PFSK-1 (cell line): ENCODE measurements at regions not wholly inside any gene's neighbourhood (a gene's known extent, or its start where the extent isn't known, plus 50 kb on each side); places are given as distances from the start of the nearest gene placed in this dataset.

Experiments
- FOXP2 ChIP-seq: optimal IDR thresholded peaks from 2 replicates; pipeline ENCODE3; 2011; ENCODE audit warnings: borderline replicate concordance, control low read depth, inconsistent platforms; ENCODE audit not compliant: insufficient read depth; ENCODE audit errors: extremely low read length, extremely low read depth
- POLR2AphosphoS5 ChIP-seq: IDR thresholded peaks from 2 replicates; pipeline ENCODE4 v1.6.1; 2012; ENCODE audit warnings: low read depth, mild to moderate bottlenecking, control low read depth, low read length, moderate library complexity
- SIN3A ChIP-seq: IDR thresholded peaks from 2 replicates; pipeline ENCODE4 v1.6.1; 2012; ENCODE audit warnings: mild to moderate bottlenecking, low read length, moderate library complexity, borderline replicate concordance; ENCODE audit not compliant: insufficient read depth
- TAF1 ChIP-seq: IDR thresholded peaks from 2 replicates; pipeline ENCODE4 v1.6.1; 2012; ENCODE audit warnings: low read length, control low read depth, borderline replicate concordance; ENCODE audit not compliant: insufficient read depth
- TF ChIP-seq, protein P1 (sequence below), 2 experiments: IDR thresholded peaks; 2 replicates each; pipeline versions ENCODE4 v1.6.1 to v1.8.0; 2011 to 2012; ENCODE audit warnings: low read depth in 2 of 2, low read length in 2 of 2, control low read depth in 1 of 2, inconsistent platforms in 1 of 2, mild to moderate bottlenecking in 1 of 2, moderate library complexity in 1 of 2; ENCODE audit not compliant: insufficient read depth in 1 of 2

DNA sequence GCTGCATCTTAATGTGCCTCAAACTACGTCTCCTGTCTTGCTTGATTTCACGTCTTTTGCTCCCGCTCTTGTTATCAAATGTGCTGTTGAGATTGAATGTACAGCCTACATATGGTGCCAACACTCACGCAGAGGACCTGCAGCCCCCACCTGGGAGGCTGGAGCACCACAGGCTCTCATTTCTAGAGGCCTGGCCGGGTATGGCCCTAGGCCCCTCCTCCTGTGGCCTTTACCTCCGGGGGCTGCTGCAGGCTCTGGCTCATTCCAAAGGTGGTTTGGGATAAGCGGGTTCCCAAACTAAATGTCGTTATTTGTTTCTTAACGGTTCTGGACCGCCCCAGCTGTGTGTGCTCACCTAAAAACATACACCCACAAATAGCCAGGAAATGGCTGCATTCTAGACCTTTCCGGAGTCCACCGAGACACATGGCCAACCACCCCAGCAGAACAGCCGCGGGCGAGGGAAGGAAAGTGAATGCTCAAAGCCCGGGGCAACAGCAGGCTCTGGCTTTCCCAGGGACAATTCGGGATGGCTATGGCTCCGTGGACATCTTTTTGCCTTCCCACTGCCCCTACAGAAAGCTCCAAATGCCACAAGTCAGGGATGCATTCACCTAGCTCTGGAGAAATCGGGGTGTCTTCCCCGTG is 105.9 kb downstream of the ENGASE start:
- TF ChIP-seq TAF1 (no peak), POLR2AphosphoS5 (no peak), FOXP2 (no peak), SIN3A (no peak)
- TF ChIP-seq, protein P1, sequence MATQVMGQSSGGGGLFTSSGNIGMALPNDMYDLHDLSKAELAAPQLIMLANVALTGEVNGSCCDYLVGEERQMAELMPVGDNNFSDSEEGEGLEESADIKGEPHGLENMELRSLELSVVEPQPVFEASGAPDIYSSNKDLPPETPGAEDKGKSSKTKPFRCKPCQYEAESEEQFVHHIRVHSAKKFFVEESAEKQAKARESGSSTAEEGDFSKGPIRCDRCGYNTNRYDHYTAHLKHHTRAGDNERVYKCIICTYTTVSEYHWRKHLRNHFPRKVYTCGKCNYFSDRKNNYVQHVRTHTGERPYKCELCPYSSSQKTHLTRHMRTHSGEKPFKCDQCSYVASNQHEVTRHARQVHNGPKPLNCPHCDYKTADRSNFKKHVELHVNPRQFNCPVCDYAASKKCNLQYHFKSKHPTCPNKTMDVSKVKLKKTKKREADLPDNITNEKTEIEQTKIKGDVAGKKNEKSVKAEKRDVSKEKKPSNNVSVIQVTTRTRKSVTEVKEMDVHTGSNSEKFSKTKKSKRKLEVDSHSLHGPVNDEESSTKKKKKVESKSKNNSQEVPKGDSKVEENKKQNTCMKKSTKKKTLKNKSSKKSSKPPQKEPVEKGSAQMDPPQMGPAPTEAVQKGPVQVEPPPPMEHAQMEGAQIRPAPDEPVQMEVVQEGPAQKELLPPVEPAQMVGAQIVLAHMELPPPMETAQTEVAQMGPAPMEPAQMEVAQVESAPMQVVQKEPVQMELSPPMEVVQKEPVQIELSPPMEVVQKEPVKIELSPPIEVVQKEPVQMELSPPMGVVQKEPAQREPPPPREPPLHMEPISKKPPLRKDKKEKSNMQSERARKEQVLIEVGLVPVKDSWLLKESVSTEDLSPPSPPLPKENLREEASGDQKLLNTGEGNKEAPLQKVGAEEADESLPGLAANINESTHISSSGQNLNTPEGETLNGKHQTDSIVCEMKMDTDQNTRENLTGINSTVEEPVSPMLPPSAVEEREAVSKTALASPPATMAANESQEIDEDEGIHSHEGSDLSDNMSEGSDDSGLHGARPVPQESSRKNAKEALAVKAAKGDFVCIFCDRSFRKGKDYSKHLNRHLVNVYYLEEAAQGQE (IDR thresholded peaks at IDR 0.05; ENCODE audit: insufficient read depth in 1 of 2, low read depth in 2 of 2, low read length in 2 of 2) = no peak
